Panc1 (cell line): ENCODE measurements at regions not wholly inside any gene's neighbourhood (a gene's known extent, or its start where the extent isn't known, plus 50 kb on each side); places are given as distances from the start of the nearest gene placed in this dataset.

ENCODE experiments used
- ATAC-seq: fragments of 200-7000 bp; cut with Tn5 transposase; 2 replicates; pipeline ENCODE4 v1.9.1; 2020; ENCODE audit warnings: mild to moderate bottlenecking, moderate library complexity
- BruUV-seq: library from RNA; stranded (reverse); fragments of 400-500 nt; replicated peaks from 2 replicates; lab custom pipeline; 2021; lab: Mats Ljungman, UMichigan
- CTCF ChIA-PET: fragments of 300-600 bp; sonication (Branson Sonifier 250); formaldehyde crosslinking; loops from one replicate; lab custom pipeline; 2022; ENCODE audit warnings: antibody characterized with exemption; lab: Charles Lee
- POLR2A ChIA-PET: fragments of 300-600 bp; sonication (Branson Sonifier 250); formaldehyde crosslinking; loops from one replicate; lab custom pipeline; 2022; ENCODE audit warnings: antibody characterized with exemption; lab: Charles Lee
- DNase-seq: peaks from one replicate; pipeline ENCODE4 v3.0.0-alpha.2; 2010; ENCODE audit warnings: low read depth, low spot score
- H3K27ac ChIP-seq: 2 replicates; pipeline ENCODE4 v1.5.1; 2011; ENCODE audit warnings: mild to moderate bottlenecking, low read length, inconsistent platforms
- H3K27me3 ChIP-seq: fragments of 200-500 bp; sonication (Bioruptor generic); 2 replicates; pipeline ENCODE4 v1.6.0; 2014; ENCODE audit warnings: low read length, inconsistent platforms; ENCODE audit not compliant: control insufficient read depth, insufficient read depth
- H3K36me3 ChIP-seq: fragments of 200-500 bp; sonication (Bioruptor generic); 2 replicates; pipeline ENCODE4 v1.5.1; 2014; ENCODE audit warnings: inconsistent platforms, mild to moderate bottlenecking, low read length, moderate library complexity; ENCODE audit not compliant: control insufficient read depth, insufficient read depth
- H3K4me1 ChIP-seq: 2 replicates; pipeline ENCODE4 v1.5.1; 2011; ENCODE audit warnings: inconsistent platforms, mild to moderate bottlenecking, low read length, moderate library complexity; ENCODE audit not compliant: control insufficient read depth, insufficient read depth
- H3K4me3 ChIP-seq, 2 experiments: 2 replicates each; pipeline ENCODE4 v1.5.1; 2011 to 2012; ENCODE audit warnings: low read depth in 2 of 2, low read length in 2 of 2, mild to moderate bottlenecking in 2 of 2, inconsistent platforms in 1 of 2, moderate library complexity in 1 of 2
- H3K9me3 ChIP-seq: fragments of 200-500 bp; sonication (Bioruptor generic); 2 replicates; pipeline ENCODE4 v1.5.1; 2014; ENCODE audit warnings: low read depth, mild to moderate bottlenecking, inconsistent platforms, low read length, moderate library complexity; ENCODE audit not compliant: control insufficient read depth, insufficient read depth
- POLR2AphosphoS5 ChIP-seq: IDR thresholded peaks from 2 replicates; pipeline ENCODE4 v1.6.1; 2012; ENCODE audit warnings: mild to moderate bottlenecking, low read depth, low read length, moderate library complexity
- SIN3A ChIP-seq: IDR thresholded peaks from 2 replicates; pipeline ENCODE4 v1.6.1; 2012; ENCODE audit warnings: low read depth, mild to moderate bottlenecking, low read length, moderate library complexity, borderline replicate concordance; ENCODE audit not compliant: insufficient read depth
- TCF7L2 ChIP-seq: IDR thresholded peaks from 2 replicates; pipeline ENCODE4 v1.6.1; 2011; ENCODE audit warnings: mild to moderate bottlenecking, low read depth, low read length, inconsistent platforms
- in situ Hi-C: cut with HindIII; loops from 2 replicates; pipeline ENCODE4 v1.10.0; 2016; ENCODE audit warnings: low sequenced_read_pairs, low pct_unique_long_range_greater_than_20kb
- intact Hi-C: fragments of 100-400 bp; cut with micrococcal nuclease; formaldehyde crosslinking; loops from one replicate; pipeline ENCODE4 v1.10.0; 2022; ENCODE audit not compliant: unreplicated experiment
- TF ChIP-seq, protein P1 (sequence below): fragments of 450-650 bp; IDR thresholded peaks from 2 replicates; pipeline ENCODE4 v1.5.1; 2017; ENCODE audit warnings: mild to moderate bottlenecking
- TF ChIP-seq, protein P2 (sequence below), 2 experiments: IDR thresholded peaks; 2 replicates each; pipeline ENCODE4 v1.6.1; 2011 to 2012; ENCODE audit warnings: low read depth in 2 of 2, control low read depth in 1 of 2, low read length in 1 of 2, mild to moderate bottlenecking in 1 of 2, moderate library complexity in 1 of 2; ENCODE audit not compliant: insufficient read depth in 1 of 2

DNA sequence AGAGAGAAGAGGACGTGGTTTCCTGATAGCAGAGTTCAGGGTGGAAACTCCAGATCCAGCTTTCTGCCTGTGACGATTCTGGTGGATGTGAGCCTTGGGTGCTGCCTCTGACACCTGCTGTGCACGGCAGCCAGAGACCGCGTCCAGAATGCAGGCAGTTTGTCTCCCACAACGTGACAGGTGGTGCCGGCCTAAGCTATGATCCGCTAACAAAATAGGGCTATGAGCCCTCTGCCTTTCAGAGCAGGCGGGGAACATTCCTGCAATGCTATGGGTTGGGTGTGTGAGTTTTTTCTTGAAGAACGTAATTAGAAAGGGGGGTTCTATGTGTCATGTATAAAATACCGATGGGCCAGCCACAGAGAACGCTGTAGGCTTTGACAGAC is 297.3 kb upstream of the PRKCQ start:
- Histone ChIP-seq H3K36me3 (no peaks in the 10 kb centered on the region), H3K4me3 (no peak overlapping the region), H3K9me3 (no peaks in the 10 kb centered on the region), H3K27me3 (no peaks in the 10 kb centered on the region), H3K27ac (no peak overlapping the region), H3K4me1 (no peaks in the 10 kb centered on the region)
- no peak for DNase-seq
- no TSS peak for BruUV-seq
- TF ChIP-seq, protein P1, sequence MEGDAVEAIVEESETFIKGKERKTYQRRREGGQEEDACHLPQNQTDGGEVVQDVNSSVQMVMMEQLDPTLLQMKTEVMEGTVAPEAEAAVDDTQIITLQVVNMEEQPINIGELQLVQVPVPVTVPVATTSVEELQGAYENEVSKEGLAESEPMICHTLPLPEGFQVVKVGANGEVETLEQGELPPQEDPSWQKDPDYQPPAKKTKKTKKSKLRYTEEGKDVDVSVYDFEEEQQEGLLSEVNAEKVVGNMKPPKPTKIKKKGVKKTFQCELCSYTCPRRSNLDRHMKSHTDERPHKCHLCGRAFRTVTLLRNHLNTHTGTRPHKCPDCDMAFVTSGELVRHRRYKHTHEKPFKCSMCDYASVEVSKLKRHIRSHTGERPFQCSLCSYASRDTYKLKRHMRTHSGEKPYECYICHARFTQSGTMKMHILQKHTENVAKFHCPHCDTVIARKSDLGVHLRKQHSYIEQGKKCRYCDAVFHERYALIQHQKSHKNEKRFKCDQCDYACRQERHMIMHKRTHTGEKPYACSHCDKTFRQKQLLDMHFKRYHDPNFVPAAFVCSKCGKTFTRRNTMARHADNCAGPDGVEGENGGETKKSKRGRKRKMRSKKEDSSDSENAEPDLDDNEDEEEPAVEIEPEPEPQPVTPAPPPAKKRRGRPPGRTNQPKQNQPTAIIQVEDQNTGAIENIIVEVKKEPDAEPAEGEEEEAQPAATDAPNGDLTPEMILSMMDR = no peak
- TF ChIP-seq POLR2AphosphoS5 = no peak
- ATAC-seq = no peak
- in situ Hi-C loops = no loop called here
- ChIA-PET CTCF (no interaction called here), POLR2A (no interaction called here)
- intact Hi-C loops = no loop called here

DNA sequence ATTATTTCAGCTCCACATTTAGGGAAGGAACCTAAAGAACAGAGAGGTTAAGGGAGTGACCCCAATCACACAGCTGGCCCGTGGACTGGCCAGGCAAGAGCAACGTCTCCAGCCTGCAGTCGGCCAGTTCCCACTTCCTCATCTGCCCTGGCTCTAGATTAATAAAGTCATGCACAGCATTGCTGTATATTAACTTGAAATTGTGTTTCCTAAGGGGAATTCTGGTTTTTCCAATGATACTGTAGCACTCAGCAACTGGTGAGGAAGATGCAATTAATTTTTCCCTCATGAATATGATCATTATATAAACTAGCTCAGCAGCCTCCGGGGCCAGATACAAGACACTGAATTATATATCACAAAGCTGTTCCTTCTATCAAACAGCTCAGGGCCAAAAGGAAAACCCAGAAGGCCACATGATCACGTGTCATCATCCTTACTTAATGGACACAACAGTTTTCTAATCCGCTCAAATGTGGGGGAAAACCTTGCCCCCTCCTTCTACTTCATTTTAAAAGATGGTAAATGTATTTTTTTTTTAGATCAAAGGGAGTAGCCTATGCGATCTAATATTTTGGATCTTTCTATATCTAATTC is 295.3 kb upstream of the PRKCQ start:
- intact Hi-C loops = no loop called here
- BruUV-seq = no TSS peak
- H3K36me3 ChIP-seq = no peaks in the 10 kb centered on the region
- H3K4me1 ChIP-seq = no peaks in the 10 kb centered on the region
- no peak overlapping the region for H3K27ac ChIP-seq
- DNase-seq (no peak), ATAC-seq (no peak)
- no peak overlapping the region for H3K4me3 ChIP-seq
- TF ChIP-seq TCF7L2 (no peak), SIN3A (no peak), POLR2AphosphoS5 (no peak)
- TF ChIP-seq, protein P2, sequence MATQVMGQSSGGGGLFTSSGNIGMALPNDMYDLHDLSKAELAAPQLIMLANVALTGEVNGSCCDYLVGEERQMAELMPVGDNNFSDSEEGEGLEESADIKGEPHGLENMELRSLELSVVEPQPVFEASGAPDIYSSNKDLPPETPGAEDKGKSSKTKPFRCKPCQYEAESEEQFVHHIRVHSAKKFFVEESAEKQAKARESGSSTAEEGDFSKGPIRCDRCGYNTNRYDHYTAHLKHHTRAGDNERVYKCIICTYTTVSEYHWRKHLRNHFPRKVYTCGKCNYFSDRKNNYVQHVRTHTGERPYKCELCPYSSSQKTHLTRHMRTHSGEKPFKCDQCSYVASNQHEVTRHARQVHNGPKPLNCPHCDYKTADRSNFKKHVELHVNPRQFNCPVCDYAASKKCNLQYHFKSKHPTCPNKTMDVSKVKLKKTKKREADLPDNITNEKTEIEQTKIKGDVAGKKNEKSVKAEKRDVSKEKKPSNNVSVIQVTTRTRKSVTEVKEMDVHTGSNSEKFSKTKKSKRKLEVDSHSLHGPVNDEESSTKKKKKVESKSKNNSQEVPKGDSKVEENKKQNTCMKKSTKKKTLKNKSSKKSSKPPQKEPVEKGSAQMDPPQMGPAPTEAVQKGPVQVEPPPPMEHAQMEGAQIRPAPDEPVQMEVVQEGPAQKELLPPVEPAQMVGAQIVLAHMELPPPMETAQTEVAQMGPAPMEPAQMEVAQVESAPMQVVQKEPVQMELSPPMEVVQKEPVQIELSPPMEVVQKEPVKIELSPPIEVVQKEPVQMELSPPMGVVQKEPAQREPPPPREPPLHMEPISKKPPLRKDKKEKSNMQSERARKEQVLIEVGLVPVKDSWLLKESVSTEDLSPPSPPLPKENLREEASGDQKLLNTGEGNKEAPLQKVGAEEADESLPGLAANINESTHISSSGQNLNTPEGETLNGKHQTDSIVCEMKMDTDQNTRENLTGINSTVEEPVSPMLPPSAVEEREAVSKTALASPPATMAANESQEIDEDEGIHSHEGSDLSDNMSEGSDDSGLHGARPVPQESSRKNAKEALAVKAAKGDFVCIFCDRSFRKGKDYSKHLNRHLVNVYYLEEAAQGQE (IDR thresholded peaks at IDR 0.05; ENCODE audit: insufficient read depth in 1 of 2, low read depth in 2 of 2, low read length in 1 of 2) = no peak
- TF ChIP-seq, protein P1 = no peak
- CTCF ChIA-PET = no interaction called here
- in situ Hi-C loops = no loop called here
- H3K9me3 ChIP-seq = no peaks in the 10 kb centered on the region
- POLR2A ChIA-PET = interaction anchor here (0.6 kb wide), 1 partner anchor 216 kb away, joined by 3 read pairs; no protein-coding TSS in a partner anchor
- no peaks in the 10 kb centered on the region for H3K27me3 ChIP-seq
